ENCODE measurements at regions not wholly inside any gene's neighbourhood (a gene's known extent, or its start where the extent isn't known, plus 50 kb on each side); places are given as distances from the start of the nearest gene placed in this dataset.
A peak's percentile ranks its signal among the peaks of the same experiment; 100 is the strongest.

GRCh38 chr22:22168941-22169867, 75.4 kb upstream of the VPREB1 start:
- DNase-seq (ENCODE audit: extremely low spot score): no peak
- TF ChIP-seq, protein P1, sequence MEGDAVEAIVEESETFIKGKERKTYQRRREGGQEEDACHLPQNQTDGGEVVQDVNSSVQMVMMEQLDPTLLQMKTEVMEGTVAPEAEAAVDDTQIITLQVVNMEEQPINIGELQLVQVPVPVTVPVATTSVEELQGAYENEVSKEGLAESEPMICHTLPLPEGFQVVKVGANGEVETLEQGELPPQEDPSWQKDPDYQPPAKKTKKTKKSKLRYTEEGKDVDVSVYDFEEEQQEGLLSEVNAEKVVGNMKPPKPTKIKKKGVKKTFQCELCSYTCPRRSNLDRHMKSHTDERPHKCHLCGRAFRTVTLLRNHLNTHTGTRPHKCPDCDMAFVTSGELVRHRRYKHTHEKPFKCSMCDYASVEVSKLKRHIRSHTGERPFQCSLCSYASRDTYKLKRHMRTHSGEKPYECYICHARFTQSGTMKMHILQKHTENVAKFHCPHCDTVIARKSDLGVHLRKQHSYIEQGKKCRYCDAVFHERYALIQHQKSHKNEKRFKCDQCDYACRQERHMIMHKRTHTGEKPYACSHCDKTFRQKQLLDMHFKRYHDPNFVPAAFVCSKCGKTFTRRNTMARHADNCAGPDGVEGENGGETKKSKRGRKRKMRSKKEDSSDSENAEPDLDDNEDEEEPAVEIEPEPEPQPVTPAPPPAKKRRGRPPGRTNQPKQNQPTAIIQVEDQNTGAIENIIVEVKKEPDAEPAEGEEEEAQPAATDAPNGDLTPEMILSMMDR (IDR thresholded peaks at IDR 0.05; ENCODE audit: control extremely low read depth, extremely low read depth, low read depth, missing control alignments): no peak
- CTCF ChIA-PET: interaction anchor here (0.9 to 4.4 kb wide), 11 partner anchors 11 to 109 kb away, joined by 3 to 40 read pairs (median 7); no protein-coding TSS in a partner anchor
- POLR2A ChIA-PET: no interaction called here

DNA sequence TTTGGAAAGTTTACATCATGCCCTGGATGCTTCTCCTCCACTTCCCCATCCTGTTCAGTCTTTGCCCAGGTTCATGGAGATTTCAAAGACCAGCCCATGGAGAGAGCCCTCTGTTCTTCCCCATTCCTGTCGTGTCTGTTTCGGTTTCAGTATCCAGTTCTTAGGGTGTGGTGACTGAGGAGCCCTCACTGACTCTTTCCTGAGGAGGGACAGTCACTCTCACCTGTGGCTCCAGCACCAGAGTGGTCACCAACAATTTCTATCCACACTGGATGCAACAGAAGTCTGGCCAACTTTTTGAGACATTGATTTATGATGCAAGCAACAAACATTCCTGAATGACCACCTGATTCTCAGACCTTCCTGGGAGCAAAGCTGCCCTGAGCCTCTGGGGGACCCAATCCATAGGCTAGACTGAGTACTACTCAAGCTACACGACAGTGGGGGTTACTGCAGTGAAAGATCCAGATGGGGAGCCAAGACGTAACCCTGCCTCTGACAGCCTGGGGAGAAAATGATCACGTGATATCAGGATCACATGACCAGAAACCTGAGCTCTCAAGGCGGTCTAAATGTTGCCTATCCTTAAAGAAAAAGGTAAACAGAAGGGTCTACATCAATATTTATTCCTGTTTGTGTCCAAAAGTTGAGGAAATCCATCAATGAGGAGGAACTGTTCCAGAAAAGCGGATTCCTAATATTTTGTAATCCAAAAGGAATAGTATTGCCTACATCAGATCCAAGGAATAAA, 76.2 kb upstream of the VPREB1 start:
- POLR2A ChIA-PET: no interaction called here
- DNase-seq (ENCODE audit: extremely low spot score): peak; percentile 62
- CTCF ChIA-PET: interaction anchor here (1.5 to 4.4 kb wide), 10 partner anchors 11 to 108 kb away, joined by 3 to 40 read pairs (median 8); no protein-coding TSS in a partner anchor
- TF ChIP-seq, protein P1 (IDR thresholded peaks at IDR 0.05; ENCODE audit: control extremely low read depth, extremely low read depth, low read depth, missing control alignments): no peak

- ChIA-PET POLR2A (no interaction called here), CTCF (interaction anchor here (1.6 to 4.4 kb wide), 9 partner anchors 10 to 107 kb away, joined by 3 to 40 read pairs (median 8); no protein-coding TSS in a partner anchor)
- TF ChIP-seq, protein P1 (IDR thresholded peaks at IDR 0.05; ENCODE audit: control extremely low read depth, extremely low read depth, low read depth, missing control alignments): no peak
- DNase-seq (ENCODE audit: extremely low spot score): peak; percentile 54
These were observed 76.8 kb upstream of the VPREB1 start for GRCh38 chr22:22167791-22168189.

- no peak for DNase-seq (ENCODE audit: extremely low spot score)
- ChIA-PET POLR2A (no interaction called here), CTCF (interaction anchor here (1.8 to 6.1 kb wide), 9 partner anchors 9 to 107 kb away, joined by 6 to 55 read pairs (median 9); no protein-coding TSS in a partner anchor)
- TF ChIP-seq, protein P1 (IDR thresholded peaks at IDR 0.05; ENCODE audit: control extremely low read depth, extremely low read depth, low read depth, missing control alignments): no peak
These were observed 77.5 kb upstream of the VPREB1 start for GRCh38 chr22:22166941-22167713.

DNA sequence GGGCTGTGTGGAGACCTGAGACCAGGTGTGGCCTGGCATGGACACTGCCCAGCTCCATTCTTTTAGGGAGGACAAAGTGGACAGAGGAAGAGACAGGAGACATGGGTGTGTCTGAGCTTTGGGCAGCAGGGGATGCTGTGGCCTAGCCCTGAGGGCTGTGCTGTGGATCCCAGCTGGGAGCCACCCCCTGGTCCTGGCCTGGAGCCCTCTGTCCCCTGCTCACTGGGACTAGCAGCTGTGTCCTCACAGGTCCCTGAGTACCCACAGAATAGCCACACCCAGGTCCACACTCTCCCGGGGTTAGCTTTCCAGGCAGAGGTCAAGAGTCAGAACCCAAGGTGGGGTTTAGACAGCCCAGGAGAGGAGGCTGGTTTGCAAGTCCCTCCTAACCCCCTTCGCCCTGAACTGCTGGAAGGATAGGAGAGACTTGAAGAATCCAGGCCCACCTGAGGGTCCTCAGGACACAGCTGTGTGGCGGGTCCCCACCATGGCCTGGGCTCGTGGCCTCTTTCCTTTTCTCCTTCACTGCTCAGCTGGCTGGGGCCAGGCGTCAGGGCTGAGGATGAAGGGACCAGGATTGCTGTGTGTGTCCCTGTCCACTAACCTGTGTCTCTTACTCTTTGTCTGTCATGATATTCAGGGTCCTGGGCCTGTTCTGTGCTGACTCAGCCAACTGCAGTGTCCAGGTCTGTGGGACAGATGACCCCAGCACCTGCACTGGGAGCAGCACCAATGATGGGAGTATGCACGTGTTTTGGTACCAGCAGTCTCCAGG, 78.5 kb upstream of the VPREB1 start:
- POLR2A ChIA-PET: no interaction called here
- DNase-seq (ENCODE audit: extremely low spot score): no peak
- TF ChIP-seq, protein P1 (IDR thresholded peaks at IDR 0.05; ENCODE audit: control extremely low read depth, extremely low read depth, low read depth, missing control alignments): no peak
- CTCF ChIA-PET: interaction anchor here (0.8 to 6.1 kb wide), 12 partner anchors 8 to 70 kb away, joined by 3 to 55 read pairs (median 8); no protein-coding TSS in a partner anchor
